NCI-H1092 (cell line): ENCODE measurements at regions not wholly inside any gene's neighbourhood (a gene's known extent, or its start where the extent isn't known, plus 50 kb on each side); places are given as distances from the start of the nearest gene placed in this dataset.
"Not testable (repeated sequence)": the region's sequence is repeated elsewhere in the genome, so short reads cannot be mapped to it uniquely, and the experiment has no call there.

Experiments used
- DNase-seq: peaks from one replicate; lab custom pipeline; 2025; lab: John Stamatoyannopoulos, UW

DNA sequence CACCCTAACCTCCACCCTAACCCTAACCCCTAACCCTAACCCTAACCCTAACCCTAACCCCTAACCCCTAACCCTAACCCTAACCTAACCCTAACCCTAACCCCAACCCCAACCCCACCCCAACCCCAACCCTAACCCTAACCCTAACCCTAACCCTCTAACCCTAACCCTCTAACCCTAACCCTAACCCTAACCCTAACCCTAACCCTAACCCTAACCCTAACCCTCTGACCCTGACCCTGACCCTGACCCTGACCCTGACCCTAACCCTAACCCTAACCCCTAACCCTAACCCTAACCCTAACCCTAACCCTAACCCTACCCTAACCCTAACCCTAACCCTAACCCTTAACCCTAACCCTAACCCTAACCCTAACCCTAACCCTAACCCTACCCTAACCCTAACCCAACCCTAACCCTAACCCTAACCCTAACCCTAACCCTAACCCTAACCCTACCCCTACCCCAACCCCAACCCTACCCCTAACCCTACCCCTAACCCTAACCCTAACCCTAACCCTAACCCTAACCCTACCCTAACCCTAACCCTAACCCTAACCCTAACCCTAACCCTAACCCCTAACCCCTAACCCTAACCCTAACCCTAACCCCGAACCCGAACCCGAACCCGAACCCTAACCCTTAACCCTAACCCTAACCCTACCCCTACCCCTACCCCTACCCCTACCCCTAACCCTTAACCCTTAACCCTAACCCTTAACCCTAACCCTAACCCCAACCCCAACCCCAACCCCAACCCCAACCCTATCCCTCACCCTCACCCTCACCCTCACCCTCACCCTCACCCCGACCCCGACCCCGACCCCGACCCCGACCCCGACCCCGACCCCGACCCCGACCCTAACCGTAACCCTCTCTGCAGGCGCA, 186.2 kb upstream of the CHL1 start:
- not testable (repeated sequence) for DNase-seq

DNA sequence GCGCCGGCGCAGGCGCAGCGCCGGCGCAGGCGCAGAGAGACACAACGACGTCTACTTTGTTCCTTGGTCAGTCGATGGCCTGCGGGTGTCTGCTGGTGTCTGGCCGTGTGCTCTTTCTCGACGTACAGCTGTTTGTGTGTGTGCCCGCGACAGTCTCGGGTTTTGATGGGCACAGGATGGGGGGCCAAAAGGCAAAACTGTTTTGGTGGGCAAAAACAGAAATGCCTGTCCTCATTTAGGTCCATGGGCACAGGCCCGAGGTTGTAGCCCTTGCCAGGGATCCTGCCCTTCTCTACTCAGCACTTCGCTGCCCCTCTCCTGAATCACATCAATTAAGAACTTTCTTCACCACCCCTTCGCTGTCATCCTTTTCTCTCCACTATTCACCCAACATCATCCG, 184.8 kb upstream of the CHL1 start:
- no peak for DNase-seq

DNA sequence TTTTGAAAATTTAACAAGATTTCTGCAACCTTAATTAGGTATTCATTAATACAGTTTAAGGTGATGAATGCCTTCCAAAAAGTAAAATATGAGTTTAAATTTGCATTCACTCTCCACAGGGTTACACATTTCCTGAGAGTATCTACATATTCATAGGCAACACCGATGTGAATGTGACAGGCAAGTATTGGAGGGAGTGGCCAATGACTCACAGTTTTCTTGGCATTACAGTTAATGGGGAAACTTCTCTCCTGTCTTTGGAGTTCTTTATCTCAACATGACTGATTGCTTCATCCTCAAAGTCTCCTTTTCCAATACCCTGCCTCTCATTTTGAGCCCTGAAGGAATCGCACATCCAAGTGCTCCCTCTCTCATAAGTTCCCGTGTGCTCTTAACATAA, 181.9 kb upstream of the CHL1 start:
- no peak for DNase-seq

DNA sequence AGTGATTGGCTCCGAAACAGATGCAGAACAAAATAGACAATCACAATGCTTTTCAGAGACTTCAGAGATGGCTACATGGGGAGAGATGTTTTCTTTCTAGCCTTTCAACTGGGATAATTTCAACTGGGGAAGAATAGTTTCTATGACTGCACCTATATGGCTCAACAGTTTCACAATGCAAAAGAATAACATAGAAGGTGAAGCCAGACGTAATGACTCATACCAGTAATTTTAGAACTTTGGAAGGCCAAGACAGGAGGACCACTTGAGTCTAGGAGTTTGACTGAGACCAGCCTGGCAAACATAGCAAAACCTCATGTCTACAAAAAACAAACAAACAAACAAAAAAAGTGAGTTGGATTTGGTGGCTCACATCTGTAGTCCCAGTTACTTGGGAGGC, 180.2 kb upstream of the CHL1 start:
- DNase-seq: no peak

DNA sequence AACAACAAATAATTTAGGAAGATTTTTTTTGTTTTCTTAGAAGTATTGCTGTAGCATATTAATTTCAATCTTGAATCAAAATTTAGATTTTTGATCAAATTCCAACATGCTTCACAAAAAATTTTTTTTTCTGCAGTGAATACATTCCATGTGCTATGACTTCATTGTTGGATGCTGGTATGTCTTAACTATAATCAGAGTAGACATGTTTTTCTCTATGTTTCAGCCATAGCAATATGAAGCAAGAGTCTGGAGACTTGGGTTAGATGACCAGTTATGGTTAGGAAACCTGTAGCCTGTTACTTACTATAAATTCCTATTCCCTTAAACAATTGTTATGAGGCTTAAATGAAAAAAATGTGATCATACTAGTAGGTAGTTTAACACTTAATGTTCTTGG, 176.1 kb upstream of the CHL1 start:
- DNase-seq: no peak

DNA sequence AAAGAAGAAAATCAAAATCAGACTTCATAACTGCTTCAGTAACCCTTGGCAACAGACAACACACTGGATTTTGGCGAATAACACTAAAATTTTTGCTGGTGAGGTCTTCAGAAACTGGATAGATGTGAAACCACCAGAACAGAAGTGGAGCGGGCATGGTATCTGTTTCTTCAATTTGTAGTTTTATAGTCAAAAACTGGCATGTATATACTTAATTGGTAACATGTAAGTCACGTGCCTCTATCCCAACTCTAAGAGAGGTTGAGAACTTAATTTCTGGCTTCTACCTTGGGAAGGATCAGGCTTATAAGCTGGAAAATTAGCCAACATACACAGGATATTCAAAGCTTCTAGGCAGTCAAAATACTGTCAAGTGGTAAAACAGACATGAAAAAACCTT, 172.6 kb upstream of the CHL1 start:
- DNase-seq: no peak

DNA sequence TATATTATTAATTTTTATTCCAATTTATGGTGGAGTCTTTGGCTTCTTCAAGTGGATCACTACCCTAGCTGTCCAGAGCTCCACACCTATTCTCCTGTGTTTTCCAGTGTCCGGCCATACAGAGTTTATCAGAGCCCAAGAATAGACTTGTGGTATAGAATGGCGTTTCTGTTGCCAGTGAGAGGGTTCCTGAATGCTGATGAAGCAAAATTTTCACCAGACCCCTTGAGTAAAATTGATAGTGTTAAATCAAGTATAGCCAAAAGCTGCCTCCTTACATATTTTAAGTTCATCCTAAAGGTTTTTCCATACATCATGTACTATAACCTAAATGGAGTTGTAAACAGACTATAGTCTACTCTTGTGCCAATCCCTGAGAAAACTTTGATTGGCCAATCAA, 171.5 kb upstream of the CHL1 start:
- DNase-seq: no peak

DNA sequence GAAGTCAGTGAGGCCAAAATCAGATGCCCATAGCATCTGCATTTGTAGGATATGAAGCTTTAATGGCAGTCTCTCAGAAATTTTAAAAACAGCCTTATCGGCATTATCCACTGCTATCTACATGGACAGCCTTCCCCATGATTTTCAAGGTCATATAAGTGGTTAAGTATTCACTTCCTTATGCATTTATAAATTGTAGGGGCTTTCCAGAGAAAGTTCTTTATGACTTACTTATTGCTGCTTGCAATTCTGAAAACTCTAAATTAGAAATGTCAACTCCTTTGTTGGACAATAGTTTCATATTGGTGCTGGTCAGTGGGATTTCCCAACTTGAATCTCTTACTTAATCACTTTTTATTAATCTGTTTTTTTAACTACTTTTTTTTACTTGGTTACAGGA, 160.6 kb upstream of the CHL1 start:
- not testable (repeated sequence) for DNase-seq

DNA sequence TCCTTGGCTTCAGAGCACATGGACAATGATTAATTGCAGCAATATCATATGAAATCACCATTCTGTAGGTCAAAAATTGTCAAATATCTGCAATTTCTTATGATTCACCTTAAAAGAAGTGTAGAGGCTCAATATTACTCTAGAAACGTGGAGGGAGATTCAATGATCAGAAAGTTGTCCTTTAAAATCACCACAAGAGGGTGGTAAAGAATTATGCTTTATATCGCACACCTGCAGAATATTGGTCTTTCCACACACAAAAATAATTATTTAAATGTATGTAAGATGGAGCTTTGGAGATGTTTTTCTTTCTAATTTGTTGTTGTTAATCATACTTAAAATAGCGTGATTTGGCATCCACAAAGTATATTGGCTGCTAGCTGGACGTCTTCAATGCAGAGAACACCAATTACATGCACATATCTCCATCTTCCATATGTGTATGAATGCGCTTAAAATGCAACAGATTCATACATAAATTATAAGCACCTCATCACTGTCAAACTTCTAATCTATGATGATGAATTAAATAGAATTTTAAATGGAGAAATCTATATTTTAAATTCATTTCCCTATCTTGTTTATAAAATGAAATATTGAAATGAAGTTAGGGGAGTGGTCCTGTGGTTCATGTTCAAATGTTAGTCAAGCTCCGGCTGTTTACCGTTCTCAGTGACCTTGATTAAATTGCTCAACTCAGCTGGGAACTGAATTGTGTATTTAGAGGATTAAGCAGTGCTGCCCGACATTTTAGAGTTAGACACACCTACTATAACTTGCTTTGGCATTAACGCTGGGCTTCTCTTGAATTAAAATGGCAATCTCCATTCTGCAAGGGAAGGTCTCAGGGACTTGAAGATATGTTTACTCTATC, 153.5 kb upstream of the CHL1 start:
- DNase-seq: not testable (repeated sequence)

DNA sequence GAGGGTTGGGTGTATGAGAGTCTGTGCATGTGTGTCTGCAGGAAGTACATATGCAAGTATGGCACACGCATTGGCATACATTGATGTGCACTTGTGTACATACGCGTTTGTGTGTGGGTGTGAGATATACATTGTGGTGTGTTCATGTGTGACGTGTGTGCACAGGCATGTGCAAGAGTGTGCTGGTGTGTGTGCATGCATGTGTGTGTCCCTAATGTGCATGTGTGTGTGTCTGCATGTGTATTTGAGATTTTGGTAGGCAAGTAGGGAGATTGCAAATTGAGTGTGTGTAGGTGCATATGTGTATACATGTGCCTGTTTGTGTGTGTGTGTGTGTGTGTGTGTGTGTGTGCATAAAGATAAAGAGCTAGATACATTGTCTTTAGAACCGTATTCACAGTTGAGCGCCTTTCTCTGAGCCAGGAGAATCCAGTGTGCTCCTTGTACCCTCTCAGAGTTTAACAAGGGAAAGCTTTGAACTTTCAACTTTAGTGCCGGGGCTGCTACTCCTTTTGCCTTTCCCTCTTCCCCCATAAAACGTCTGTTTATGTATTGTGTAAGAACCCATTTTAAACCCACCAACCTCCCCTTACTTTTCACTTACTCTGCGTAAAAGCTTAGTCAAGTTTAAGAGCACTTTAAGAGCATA, 152.4 kb upstream of the CHL1 start:
- no peak for DNase-seq

DNA sequence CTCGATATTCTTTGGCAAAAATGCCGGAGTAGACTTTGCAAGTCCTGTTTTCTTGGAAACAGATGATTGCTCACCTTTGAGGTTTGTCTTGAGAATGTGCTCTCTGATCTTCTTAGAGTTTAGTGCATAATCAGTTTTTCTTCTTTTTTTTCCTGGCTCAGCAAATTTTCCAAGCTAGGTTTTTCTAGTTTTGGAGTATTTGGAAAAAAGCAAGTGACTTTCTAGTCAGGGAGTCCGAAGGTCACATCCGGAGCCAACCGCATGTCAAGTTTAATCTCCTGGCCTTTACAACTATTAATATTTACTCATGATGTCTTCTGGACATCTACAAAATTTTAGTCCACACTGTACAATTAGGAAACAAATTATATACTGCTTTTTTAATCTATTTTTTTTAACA, 151.6 kb upstream of the CHL1 start:
- DNase-seq: not testable (repeated sequence)

DNA sequence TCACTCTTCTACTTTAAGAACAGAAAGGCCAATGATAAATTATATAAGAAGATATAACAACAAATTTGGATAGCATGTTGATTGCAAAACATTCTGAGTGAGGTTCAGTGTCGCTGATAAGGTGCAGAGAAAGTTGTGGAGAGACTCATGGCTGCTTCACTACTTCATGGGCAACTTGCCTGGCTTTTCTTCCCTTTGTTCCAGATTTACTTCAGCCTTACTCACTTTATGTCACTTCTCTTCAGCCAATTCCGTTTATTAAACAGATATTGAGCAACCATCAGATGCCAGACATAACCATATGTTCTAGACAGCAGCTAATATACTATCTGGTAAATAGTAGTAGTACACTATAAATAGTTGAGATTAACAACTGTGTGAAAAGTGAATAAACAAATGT, 150.0 kb upstream of the CHL1 start:
- no peak for DNase-seq

DNA sequence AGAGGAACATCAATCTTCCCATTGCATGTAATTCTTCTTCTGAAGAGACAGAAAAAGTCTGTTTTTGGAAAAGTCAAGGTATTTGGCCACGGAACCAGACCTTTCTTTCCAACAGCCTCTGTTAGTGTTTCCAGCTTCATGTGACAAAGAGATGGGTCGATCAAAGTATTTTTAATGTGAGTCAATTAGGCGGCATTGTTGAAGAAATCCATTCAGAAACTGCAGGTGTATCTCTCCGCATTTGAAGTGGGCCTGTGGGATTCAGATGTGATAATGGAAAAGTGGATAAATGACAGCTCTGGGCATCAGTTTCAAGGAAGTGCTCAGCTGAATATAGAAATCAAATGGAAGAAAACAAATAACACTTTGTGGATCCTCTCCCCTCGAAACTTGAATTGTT, 143.1 kb upstream of the CHL1 start:
- peak; percentile 29 for DNase-seq

DNA sequence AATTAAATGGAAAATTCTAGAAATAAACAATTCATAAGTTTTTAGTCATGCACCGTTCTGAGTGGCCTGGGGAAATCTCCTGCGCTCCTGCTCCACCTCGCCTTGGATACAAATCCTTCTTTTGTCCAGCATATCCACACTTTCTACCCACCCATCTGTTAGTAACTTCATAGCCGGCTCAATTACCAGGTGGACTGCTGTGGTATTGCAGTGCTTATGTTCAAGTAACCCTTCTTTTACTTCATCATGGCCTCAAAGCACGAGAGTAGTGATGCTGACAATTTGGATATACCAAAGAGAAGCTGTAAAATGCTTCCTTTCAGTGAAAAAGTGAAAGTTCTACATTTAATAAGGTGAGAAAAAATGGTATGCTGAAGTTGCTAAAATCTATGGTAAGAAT, 142.3 kb upstream of the CHL1 start:
- DNase-seq: no peak

DNA sequence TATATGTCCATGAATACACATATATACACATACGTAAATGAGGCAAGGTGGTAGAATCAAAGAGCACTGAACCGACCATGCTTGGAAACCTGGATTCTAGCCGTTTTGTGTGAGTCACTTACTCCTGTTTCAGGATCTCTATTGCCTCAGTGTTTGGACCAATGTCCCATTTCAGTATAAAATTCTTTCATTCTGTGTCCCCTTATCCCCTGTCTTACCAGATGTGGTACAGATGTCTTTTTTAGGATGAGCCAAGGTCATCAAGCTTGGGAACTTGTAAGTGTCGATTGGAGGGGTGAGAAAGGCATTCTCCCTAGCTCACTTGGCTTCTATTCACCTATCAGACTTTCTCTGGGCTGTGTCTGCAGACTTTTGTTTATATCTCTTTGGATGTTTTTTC, 139.9 kb upstream of the CHL1 start:
- DNase-seq: no peak

DNA sequence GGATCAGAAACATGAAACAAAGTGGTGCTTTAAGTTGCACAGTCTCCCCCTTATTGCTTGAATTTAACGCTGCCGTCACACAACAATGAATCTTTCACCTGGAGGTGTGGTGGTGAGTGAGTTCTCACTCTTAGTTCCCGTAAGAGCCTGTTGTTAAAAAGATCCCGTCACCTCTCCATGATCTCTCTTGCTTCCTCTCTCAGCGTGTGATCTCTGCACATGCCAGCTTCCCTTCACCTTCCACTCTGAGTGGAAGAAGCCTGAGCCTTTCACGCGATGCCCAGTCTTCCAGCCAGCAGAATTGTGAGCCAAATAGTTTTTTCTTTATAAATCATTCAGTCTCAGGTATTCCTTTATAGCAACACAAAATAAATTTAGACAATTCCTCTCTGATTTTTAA, 136.7 kb upstream of the CHL1 start:
- DNase-seq: no peak

DNA sequence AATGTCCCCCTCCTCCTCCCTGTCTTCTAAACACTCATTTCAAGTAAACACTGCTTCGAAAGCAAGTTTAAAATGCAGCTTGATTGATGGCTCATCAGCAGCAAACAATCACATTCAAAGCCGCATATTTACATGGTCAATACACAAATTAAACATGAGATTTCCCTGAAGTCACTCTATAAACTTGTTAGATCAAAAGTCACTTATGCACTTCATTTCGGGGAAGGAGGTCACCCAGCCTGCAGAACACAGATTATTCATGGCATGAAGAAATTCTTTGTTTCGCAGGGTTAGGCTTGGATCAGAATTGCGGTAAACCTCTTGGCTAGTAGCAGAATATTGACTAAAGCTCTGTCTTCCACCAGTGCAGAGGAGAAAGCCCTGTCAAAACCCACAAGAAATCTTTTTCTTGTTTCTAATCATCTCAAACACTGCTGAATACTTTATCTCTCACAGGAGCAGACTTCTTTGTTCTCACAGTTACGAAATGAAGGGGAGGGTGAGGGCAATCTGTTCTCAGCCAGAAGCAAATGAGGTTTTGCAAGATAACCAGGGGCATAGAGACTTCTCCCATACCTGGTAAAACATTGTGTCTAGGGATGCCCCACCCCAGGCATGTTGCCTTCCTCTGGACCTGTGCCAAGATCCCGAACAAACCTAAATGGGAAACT, 133.3 kb upstream of the CHL1 start:
- DNase-seq: no peak

DNA sequence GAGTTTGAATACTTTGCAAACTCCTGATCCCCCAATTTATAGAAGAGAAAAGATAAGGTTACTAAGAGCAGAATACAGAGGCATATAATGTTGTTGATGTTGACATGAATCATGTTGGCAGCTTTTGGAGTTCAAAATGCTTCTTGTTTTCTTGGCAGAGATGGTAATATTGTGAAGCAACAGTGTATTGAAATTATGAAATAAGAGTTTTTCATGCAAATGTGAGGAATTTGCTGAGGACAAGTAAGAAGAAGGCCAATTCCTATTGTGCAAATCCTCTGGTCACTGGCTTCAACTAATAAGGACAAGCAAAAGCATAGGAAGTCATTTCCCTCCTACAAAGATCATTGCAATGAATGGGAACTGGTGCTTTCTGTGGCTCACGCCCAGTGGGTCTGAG, 126.9 kb upstream of the CHL1 start:
- DNase-seq: no peak

DNA sequence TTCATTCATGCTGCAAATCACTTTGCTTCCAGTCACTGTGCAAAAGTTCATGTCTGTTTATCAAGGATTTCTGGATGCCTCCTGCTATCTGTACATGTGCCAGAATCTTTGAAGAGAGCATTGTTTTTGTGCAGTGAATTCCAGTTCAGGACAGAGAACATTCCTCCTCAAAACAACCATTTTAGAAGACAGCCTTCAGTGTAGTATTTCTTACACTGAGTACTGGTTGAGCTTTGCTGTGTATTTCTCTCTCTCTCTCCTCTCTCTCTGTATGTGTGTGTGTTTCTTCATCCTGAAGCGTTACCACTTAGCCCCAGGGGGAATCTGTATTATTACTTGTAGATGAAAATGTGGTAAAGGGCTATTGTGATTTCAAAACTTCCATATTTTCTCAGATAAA, 123.8 kb upstream of the CHL1 start:
- DNase-seq: no peak

DNA sequence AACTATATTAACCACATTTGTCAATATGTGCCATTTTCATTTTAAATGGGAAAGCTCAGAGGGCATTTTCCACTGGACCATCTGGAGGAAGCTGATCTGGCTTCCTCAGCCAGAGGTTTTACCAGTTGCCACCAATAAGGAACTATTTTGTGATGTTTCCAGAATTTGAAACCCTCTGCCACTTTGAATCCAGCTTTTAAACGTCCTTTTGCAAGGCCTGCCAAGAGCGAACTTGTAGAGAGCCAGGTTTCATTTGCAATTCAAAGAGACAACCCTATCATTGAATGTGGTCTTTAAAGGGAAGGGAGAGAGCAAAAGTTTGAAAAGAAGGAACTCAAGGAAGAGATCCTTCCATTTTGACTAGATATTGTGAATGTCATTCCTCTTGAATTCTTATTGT, 123.3 kb upstream of the CHL1 start:
- no peak for DNase-seq

DNA sequence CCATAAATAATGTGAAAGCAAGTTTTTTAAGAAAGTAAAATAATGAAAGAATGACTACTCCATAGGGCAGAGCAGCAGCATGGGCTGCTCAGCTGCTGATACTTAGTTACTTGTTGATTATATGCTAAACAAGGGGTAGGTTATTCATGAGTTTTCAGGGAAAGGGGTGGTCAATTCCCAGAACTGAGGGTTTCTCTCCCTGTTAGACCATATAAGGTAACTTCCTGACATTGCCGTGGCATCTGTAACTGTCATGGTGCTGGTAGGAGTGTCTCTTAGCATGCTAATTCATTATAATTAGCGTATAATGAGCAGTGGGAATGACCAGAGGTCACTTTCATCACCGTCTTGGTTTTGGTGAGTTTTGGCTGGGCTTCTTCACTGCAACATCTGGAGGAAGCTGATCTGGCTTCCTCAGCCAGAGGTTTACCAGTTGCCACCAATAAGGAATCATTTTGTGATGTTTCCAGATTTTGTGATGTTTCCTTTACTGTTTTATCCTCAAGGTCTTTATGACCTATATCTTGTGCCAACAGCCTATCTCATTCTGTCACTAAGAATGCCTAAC, 121.8 kb upstream of the CHL1 start:
- DNase-seq: no peak

DNA sequence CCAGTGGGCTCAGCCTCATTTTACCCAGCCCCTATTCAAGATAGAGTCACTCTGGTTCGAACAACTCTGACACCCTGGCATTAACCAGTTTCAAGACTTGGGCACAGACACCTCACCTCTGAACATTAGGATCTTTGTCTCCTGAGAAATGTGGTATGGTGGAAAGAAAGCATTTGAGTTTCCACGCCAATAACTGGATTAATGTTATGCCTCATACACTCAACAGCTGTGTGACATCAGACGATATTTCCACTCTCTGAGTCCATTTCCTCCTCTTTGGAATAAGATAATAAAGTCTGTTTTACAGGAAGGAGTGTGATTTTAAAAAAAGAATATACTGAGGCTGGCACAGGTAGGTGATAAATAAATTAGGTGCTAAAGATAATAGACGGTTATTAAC, 121.3 kb upstream of the CHL1 start:
- DNase-seq: no peak
